ENCODE measurements at regions not wholly inside any gene's neighbourhood (a gene's known extent, or its start where the extent isn't known, plus 50 kb on each side); places are given as distances from the start of the nearest gene placed in this dataset.

DNA sequence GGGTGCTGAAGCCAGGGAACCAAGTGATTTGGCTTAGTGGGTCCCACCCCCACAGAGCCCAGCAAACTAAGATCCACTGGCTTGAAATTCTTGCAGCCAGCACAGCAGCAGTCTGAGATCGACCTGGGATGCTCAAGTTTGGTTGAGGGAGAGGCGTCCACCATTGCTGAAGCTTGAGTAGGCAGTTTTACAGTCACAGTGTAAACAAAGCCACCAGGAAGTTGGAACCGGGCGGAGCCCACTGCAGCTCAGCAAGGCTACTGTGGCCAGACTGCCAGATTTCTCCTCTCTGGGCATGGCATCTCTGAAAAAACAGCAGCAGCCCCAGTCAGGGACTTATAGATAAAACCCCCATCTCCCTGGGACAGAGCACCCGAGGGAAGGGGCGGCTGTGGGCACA is 424.1 kb upstream of the TENM4 start:
- no peak overlapping the region for H3K23ac ChIP-seq (ENCODE audit: insufficient read length)
- H2AFZ ChIP-seq (ENCODE audit: low read length), result no peak overlapping the region
- no peak overlapping the region for H4K5ac ChIP-seq (ENCODE audit: insufficient read length, low read depth, low read length)
- FAIRE-seq (no peak), DNase-seq (ENCODE audit: low read depth in 1 of 2, low spot score in 2 of 2) (no peak)
- no peak overlapping the region for H2AK5ac ChIP-seq (ENCODE audit: low read depth, low read length)
- H3K14ac ChIP-seq (ENCODE audit: insufficient read length), result no peak overlapping the region
- no peak overlapping the region for H4K8ac ChIP-seq (ENCODE audit: extremely low read depth, insufficient read depth, low read length)
- no peaks in the 10 kb centered on the region for H4K20me1 ChIP-seq (replicated peaks in 1 of 2; ENCODE audit: control insufficient read depth in 1 of 2, insufficient read depth in 2 of 2, low read length in 2 of 2)
- no peak overlapping the region for H3K9ac ChIP-seq (replicated peaks in 1 of 4; ENCODE audit: extremely low read depth in 1 of 4, low read depth in 3 of 4, low read length in 3 of 4)
- no peak overlapping the region for H2BK120ac ChIP-seq (replicated peaks; ENCODE audit: low read depth, low read length)
- H3K79me2 ChIP-seq (ENCODE audit: control insufficient read depth in 1 of 2, insufficient read depth in 2 of 2, low read length in 2 of 2), result no peaks in the 10 kb centered on the region
- no peak overlapping the region for H2BK12ac ChIP-seq (ENCODE audit: low read depth, low read length)
- no peak overlapping the region for H3K18ac ChIP-seq (ENCODE audit: extremely low read depth, low read length)
- no peak overlapping the region for H3K56ac ChIP-seq (replicated peaks; ENCODE audit: insufficient read length, low read depth, low read length)
- no peaks in the 10 kb centered on the region for H3K27me3 ChIP-seq (replicated peaks in 1 of 4; ENCODE audit: control insufficient read depth in 3 of 4, extremely low read depth in 1 of 4, insufficient read depth in 3 of 4, low read length in 3 of 4)
- H3K9me3 ChIP-seq (ENCODE audit: insufficient read depth in 2 of 2, low read depth in 1 of 2, low read length in 1 of 2), result no peaks in the 10 kb centered on the region
- no peak overlapping the region for H2BK15ac ChIP-seq (ENCODE audit: low read length)
- no peaks in the 10 kb centered on the region for H3K79me1 ChIP-seq (ENCODE audit: low read depth, low read length)
- H3K36me3 ChIP-seq (ENCODE audit: control insufficient read depth in 2 of 4, insufficient read depth in 4 of 4, low read length in 3 of 4), result no peaks in the 10 kb centered on the region
- no peak overlapping the region for H2BK20ac ChIP-seq (ENCODE audit: low read length)
- POLR2A ChIA-PET (ENCODE audit: partially characterized antibody), result no interaction called here
- H3K23me2 ChIP-seq (ENCODE audit: low read depth, low read length), result no peaks in the 10 kb centered on the region
- H3K27ac ChIP-seq (ENCODE audit: low read depth, low read length), result no peak overlapping the region
- no peak overlapping the region for H3K4ac ChIP-seq (replicated peaks; ENCODE audit: insufficient read length, low read depth, low read length)
- CTCF ChIA-PET (ENCODE audit: partially characterized antibody), result interaction anchor here (1.1 kb wide), 1 partner anchor 85 kb away, joined by 3 read pairs; no protein-coding TSS in a partner anchor
- 93% methylated on average over 6 of the region's 6 CpGs; no CpG with 5 or more reads in 1 of the 2 experiments for WGBS, 2 experiments (ENCODE audit: extremely low coverage in 1 of 2, insufficient coverage in 1 of 2, insufficient read length in 1 of 2, insufficient replicate concordance in 2 of 2, low coverage in 1 of 2, low lambda C conversion rate in 2 of 2, missing lambda C conversion rate in 1 of 2)
- no peaks in the 10 kb centered on the region for H3K4me1 ChIP-seq (replicated peaks in 1 of 4; ENCODE audit: control insufficient read depth in 3 of 4, insufficient read depth in 4 of 4, low read length in 3 of 4)
- H3K4me3 ChIP-seq (ENCODE audit: extremely low read depth in 1 of 4, insufficient read depth in 2 of 4, low read depth in 3 of 4, low read length in 4 of 4), result no peak overlapping the region
- no peak overlapping the region for H2BK5ac ChIP-seq (ENCODE audit: low read depth, low read length)
- H3K4me2 ChIP-seq (ENCODE audit: insufficient read depth in 1 of 2, low read depth in 2 of 2, low read length in 2 of 2), result no peak overlapping the region
- H4K91ac ChIP-seq (replicated peaks; ENCODE audit: insufficient read length, low read length), result no peak overlapping the region
- no peak for TF ChIP-seq KDM5A (IDR thresholded peaks at IDR 0.05; ENCODE audit: low read length)
- TF ChIP-seq SP1 (IDR thresholded peaks at IDR 0.05; ENCODE audit: low read depth, low read length), result no peak
- no peak for TF ChIP-seq CHD1 (IDR thresholded peaks at IDR 0.05; ENCODE audit: low read depth, low read length)
- TF ChIP-seq, protein P1, sequence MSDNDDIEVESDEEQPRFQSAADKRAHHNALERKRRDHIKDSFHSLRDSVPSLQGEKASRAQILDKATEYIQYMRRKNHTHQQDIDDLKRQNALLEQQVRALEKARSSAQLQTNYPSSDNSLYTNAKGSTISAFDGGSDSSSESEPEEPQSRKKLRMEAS (IDR thresholded peaks at IDR 0.05), result no peak
- no peak for TF ChIP-seq BRCA1 (IDR thresholded peaks at IDR 0.05; ENCODE audit: low read depth, low read length)
- TF ChIP-seq TAF1 (IDR thresholded peaks at IDR 0.05; ENCODE audit: low read depth, low read length), result no peak
- TF ChIP-seq TEAD4 (IDR thresholded peaks at IDR 0.05; ENCODE audit: low read depth, low read length), result no peak
- no peak for TF ChIP-seq SIX5 (IDR thresholded peaks at IDR 0.05; ENCODE audit: low read depth, low read length)
- no peak for TF ChIP-seq SUZ12 (IDR thresholded peaks at IDR 0.05; ENCODE audit: low read length)
- TF ChIP-seq KDM1A (IDR thresholded peaks at IDR 0.05; ENCODE audit: borderline replicate concordance, low read length), result no peak
- TF ChIP-seq JUND (IDR thresholded peaks at IDR 0.05; ENCODE audit: low read length), result no peak
- TF ChIP-seq RAD21 (IDR thresholded peaks at IDR 0.05 in 1 of 2, conservative IDR thresholded peaks at IDR 0.05 in 1 of 2; ENCODE audit: low read depth in 2 of 2, low read length in 2 of 2), result no peak
- no peak for TF ChIP-seq NRF1 (IDR thresholded peaks at IDR 0.05; ENCODE audit: low read depth, low read length)
- no peak for TF ChIP-seq HDAC6 (IDR thresholded peaks at IDR 0.05; ENCODE audit: low read depth, low read length)

Measured in H1 (cell line).